Nephron progenitor cell (in vitro differentiated cells): ENCODE measurements at regions not wholly inside any gene's neighbourhood (a gene's known extent, or its start where the extent isn't known, plus 50 kb on each side); places are given as distances from the start of the nearest gene placed in this dataset.

Source experiments
- DNase-seq: peaks from one replicate; pipeline ENCODE4 v3.0.0; 2021
- H3K27ac Mint-ChIP-seq: 2 replicates; pipeline ENCODE4 v1.8.0; 2021; ENCODE audit warnings: mild to moderate bottlenecking, moderate library complexity, mixed read lengths
- H3K27me3 Mint-ChIP-seq: 2 replicates; pipeline ENCODE4 v1.8.0; 2021; ENCODE audit warnings: mild to moderate bottlenecking, low read depth, mixed read lengths; ENCODE audit not compliant: poor library complexity
- H3K36me3 Mint-ChIP-seq: 2 replicates; pipeline ENCODE4 v1.8.0; 2021; ENCODE audit warnings: low read depth, mixed read lengths
- H3K4me1 Mint-ChIP-seq: 2 replicates; pipeline ENCODE4 v1.8.0; 2021; ENCODE audit warnings: mixed read lengths
- H3K4me3 Mint-ChIP-seq: 2 replicates; pipeline ENCODE4 v1.8.0; 2021; ENCODE audit warnings: mild to moderate bottlenecking, moderate library complexity, mixed read lengths
- H3K9me3 Mint-ChIP-seq: 2 replicates; pipeline ENCODE4 v1.8.0; 2021; ENCODE audit warnings: mild to moderate bottlenecking, moderate library complexity, mixed read lengths
- TF ChIP-seq, protein P1 (sequence below): fragments of 200-600 bp; sonication (generic); IDR thresholded peaks from 2 replicates; pipeline ENCODE4 v1.5.0; 2021; ENCODE audit warnings: antibody characterized with exemption

GRCh38 chr7:19269301-19269700 lies 124.1 kb upstream of the FERD3L start:
- TF ChIP-seq, protein P1, sequence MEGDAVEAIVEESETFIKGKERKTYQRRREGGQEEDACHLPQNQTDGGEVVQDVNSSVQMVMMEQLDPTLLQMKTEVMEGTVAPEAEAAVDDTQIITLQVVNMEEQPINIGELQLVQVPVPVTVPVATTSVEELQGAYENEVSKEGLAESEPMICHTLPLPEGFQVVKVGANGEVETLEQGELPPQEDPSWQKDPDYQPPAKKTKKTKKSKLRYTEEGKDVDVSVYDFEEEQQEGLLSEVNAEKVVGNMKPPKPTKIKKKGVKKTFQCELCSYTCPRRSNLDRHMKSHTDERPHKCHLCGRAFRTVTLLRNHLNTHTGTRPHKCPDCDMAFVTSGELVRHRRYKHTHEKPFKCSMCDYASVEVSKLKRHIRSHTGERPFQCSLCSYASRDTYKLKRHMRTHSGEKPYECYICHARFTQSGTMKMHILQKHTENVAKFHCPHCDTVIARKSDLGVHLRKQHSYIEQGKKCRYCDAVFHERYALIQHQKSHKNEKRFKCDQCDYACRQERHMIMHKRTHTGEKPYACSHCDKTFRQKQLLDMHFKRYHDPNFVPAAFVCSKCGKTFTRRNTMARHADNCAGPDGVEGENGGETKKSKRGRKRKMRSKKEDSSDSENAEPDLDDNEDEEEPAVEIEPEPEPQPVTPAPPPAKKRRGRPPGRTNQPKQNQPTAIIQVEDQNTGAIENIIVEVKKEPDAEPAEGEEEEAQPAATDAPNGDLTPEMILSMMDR = no peak
- DNase-seq = no peak
- Mint-ChIP-seq H3K4me3 (no peak overlapping the region), H3K4me1 (no peaks in the 10 kb centered on the region), H3K27ac (no peak overlapping the region), H3K9me3 (no peaks in the 10 kb centered on the region), H3K36me3 (no peaks in the 10 kb centered on the region), H3K27me3 (peaks cover 4% of the 10 kb centered on the region)

DNA sequence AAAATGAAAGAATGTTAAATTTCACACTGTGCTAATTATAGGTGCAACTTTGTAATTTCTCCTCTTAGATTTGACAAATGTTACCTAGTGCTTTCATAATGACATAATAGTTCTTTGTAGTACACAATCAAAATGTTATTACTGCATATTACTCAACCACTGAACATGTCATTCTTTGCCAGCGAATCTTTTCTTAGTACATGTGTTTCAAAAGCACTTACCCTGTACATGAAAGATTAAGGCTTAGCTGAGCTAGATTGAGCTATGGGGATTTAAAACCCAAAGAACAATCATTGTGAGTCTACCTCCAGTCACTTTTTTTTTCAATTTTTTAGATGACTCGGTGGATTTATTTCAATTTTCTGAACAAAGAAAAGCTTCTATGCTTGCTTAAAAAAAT lies 123.5 kb upstream of the FERD3L start:
- Mint-ChIP-seq H3K4me3 (no peak overlapping the region), H3K27me3 (peaks cover 4% of the 10 kb centered on the region), H3K9me3 (no peaks in the 10 kb centered on the region), H3K4me1 (no peaks in the 10 kb centered on the region), H3K27ac (no peak overlapping the region), H3K36me3 (no peaks in the 10 kb centered on the region)
- TF ChIP-seq, protein P1 = no peak
- no peak for DNase-seq

DNA sequence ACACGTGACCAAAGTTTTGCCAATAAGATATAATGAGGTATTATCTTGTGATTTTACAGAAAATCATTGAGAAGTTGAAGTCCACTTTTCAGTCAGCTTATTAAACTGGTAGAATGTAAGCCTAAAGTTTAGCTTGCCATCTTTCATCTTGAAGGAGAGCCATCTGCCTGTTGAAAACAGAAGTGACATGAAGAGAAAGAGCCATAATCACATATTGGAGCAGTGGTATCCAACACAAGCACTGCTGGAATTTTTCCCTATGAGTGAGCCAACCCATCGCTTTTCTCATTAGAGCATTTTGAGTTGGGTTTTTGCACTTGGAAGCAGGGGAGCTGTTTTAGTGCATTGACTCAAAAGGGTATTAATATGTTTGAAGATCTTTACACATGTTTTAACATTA lies 117.6 kb upstream of the FERD3L start:
- Mint-ChIP-seq H3K4me3 (no peak overlapping the region), H3K36me3 (no peaks in the 10 kb centered on the region), H3K27me3 (peaks cover 4% of the 10 kb centered on the region), H3K27ac (no peak overlapping the region), H3K4me1 (no peaks in the 10 kb centered on the region), H3K9me3 (peaks cover 4% of the 10 kb centered on the region)
- TF ChIP-seq, protein P1 = no peak
- no peak for DNase-seq

- TF ChIP-seq, protein P1 = no peak
- Mint-ChIP-seq H3K27ac (no peak overlapping the region), H3K36me3 (peaks cover 4% of the 10 kb centered on the region), H3K4me3 (no peak overlapping the region), H3K27me3 (no peaks in the 10 kb centered on the region), H3K9me3 (peaks cover 10% of the 10 kb centered on the region), H3K4me1 (peaks cover 4% of the 10 kb centered on the region)
- DNase-seq = no peak
Measured at GRCh38 chr7:19249281-19249680, 104.1 kb upstream of the FERD3L start.

GRCh38 chr7:19248681-19249080 lies 103.5 kb upstream of the FERD3L start:
- DNase-seq = no peak
- H3K4me3 Mint-ChIP-seq = no peak overlapping the region
- TF ChIP-seq, protein P1 = no peak
- H3K27me3 Mint-ChIP-seq = no peaks in the 10 kb centered on the region
- H3K27ac Mint-ChIP-seq = no peak overlapping the region
- H3K36me3 Mint-ChIP-seq = peaks cover 4% of the 10 kb centered on the region
- peaks cover 10% of the 10 kb centered on the region for H3K9me3 Mint-ChIP-seq
- H3K4me1 Mint-ChIP-seq = peaks cover 4% of the 10 kb centered on the region

DNA sequence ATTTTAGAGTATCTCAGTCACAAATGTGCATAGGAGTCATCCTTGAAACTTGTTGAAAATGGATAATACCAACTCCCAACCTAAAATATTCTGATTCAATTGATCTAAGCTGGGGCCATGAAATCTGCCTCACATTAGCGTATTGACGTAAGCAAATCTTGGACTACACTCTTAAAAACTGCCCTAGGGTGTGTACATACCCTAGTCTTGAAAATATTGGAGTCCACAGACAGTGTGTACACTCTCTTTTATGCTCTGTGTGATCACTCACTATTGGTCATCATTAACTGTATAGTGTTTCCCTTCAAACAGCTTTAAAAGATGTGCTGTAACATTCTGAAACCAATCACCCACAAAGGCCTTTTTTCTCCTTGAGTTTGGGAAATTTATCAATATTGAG lies 102.9 kb upstream of the FERD3L start:
- TF ChIP-seq, protein P1 = no peak
- H3K4me3 Mint-ChIP-seq = no peak overlapping the region
- H3K36me3 Mint-ChIP-seq = peaks cover 4% of the 10 kb centered on the region
- peaks cover 4% of the 10 kb centered on the region for H3K4me1 Mint-ChIP-seq
- no peak overlapping the region for H3K27ac Mint-ChIP-seq
- H3K27me3 Mint-ChIP-seq = no peaks in the 10 kb centered on the region
- DNase-seq = no peak
- peaks cover 13% of the 10 kb centered on the region for H3K9me3 Mint-ChIP-seq
